DND-41 (cell line): ENCODE measurements at regions not wholly inside any gene's neighbourhood (a gene's known extent, or its start where the extent isn't known, plus 50 kb on each side); places are given as distances from the start of the nearest gene placed in this dataset.

Source experiments
- ATAC-seq: fragments of 200-7000 bp; cut with Tn5 transposase; 3 replicates; pipeline ENCODE4 v1.9.1; 2021; ENCODE audit warnings: low read depth; ENCODE audit not compliant: insufficient read depth
- DNase-seq: peaks from one replicate; pipeline ENCODE4 v3.0.0-alpha.2; 2020
- H2AFZ ChIP-seq: 2 replicates; pipeline ENCODE4 v1.6.0; 2012; ENCODE audit warnings: low read depth, low read length
- H3K27ac ChIP-seq: 2 replicates; pipeline ENCODE4 v1.5.1; 2012; ENCODE audit warnings: low read length, inconsistent platforms
- H3K27me3 ChIP-seq: fragments of 200-600 bp; sonication (generic); 2 replicates; pipeline ENCODE4 v1.6.0; 2012; ENCODE audit warnings: low read length, mild to moderate bottlenecking, inconsistent platforms; ENCODE audit not compliant: insufficient read depth, poor library complexity
- H3K36me3 ChIP-seq: 2 replicates; pipeline ENCODE4 v1.5.1; 2012; ENCODE audit warnings: low read length, inconsistent platforms; ENCODE audit not compliant: insufficient read depth
- H3K4me1 ChIP-seq: 2 replicates; pipeline ENCODE4 v1.5.1; 2012; ENCODE audit warnings: mild to moderate bottlenecking, low read length; ENCODE audit not compliant: insufficient read depth
- H3K4me2 ChIP-seq: 2 replicates; pipeline ENCODE4 v1.6.0; 2012; ENCODE audit warnings: mild to moderate bottlenecking, moderate library complexity, low read length, inconsistent platforms; ENCODE audit not compliant: insufficient read depth
- H3K4me3 ChIP-seq, 2 experiments: fragments of 200-600 bp in 1 of 2; shearing (Covaris generic) in 1 of 2; 2 replicates each; pipeline ENCODE4 v1.5.1; 2012 to 2016; ENCODE audit warnings: inconsistent platforms in 2 of 2, low read length in 2 of 2, mild to moderate bottlenecking in 2 of 2, low read depth in 1 of 2, moderate library complexity in 1 of 2
- H3K79me2 ChIP-seq: 2 replicates; pipeline ENCODE4 v1.6.0; 2012; ENCODE audit warnings: low read length, inconsistent platforms; ENCODE audit not compliant: insufficient read depth
- H3K9ac ChIP-seq: 2 replicates; pipeline ENCODE4 v1.6.0; 2012; ENCODE audit warnings: low read depth, mild to moderate bottlenecking, inconsistent platforms, low read length, moderate library complexity
- H3K9me3 ChIP-seq: 2 replicates; pipeline ENCODE4 v1.5.1; 2012; ENCODE audit warnings: low read length, moderate library complexity, mild to moderate bottlenecking, inconsistent platforms; ENCODE audit not compliant: insufficient read depth, severe bottlenecking
- H4K20me1 ChIP-seq: 2 replicates; pipeline ENCODE4 v1.6.0; 2012; ENCODE audit warnings: low read length; ENCODE audit not compliant: insufficient read depth
- CTCF ChIP-seq: IDR thresholded peaks from 2 replicates; pipeline ENCODE4 v1.5.1; 2012; ENCODE audit warnings: borderline replicate concordance, low read length, moderate library complexity, mild to moderate bottlenecking; ENCODE audit not compliant: poor library complexity, severe bottlenecking; ENCODE audit errors: extremely low read depth
- EZH2 ChIP-seq: IDR thresholded peaks from 3 replicates; pipeline ENCODE4 v1.6.1; 2012; ENCODE audit warnings: borderline replicate concordance, low read depth, mild to moderate bottlenecking, moderate library complexity, low read length, inconsistent platforms; ENCODE audit not compliant: severe bottlenecking

- DNase-seq (no peak), ATAC-seq (no peak)
- Histone ChIP-seq H3K27me3 (no peaks in the 10 kb centered on the region), H3K36me3 (no peaks in the 10 kb centered on the region), H2AFZ (no peak overlapping the region), H3K9ac (no peak overlapping the region), H3K4me1 (no peaks in the 10 kb centered on the region), H3K4me2 (no peak overlapping the region), H4K20me1 (no peaks in the 10 kb centered on the region), H3K27ac (no peak overlapping the region), H3K79me2 (no peaks in the 10 kb centered on the region), H3K9me3 (no peaks in the 10 kb centered on the region), H3K4me3 (no peak overlapping the region)
- no peak for TF ChIP-seq EZH2
- TF ChIP-seq CTCF = no peak
Observed at GRCh38 chr21:17454315-17455027, 58.4 kb upstream of the CXADR start.

- TF ChIP-seq EZH2 = no peak
- no peak for TF ChIP-seq CTCF
Observed at GRCh38 chr21:17455028-17455353, 57.9 kb upstream of the CXADR start.

GRCh38 chr21:17455451-17455850, 57.4 kb upstream of the CXADR start:
- no peak overlapping the region for H3K4me2 ChIP-seq

More at GRCh38 chr21:17455028-17455353, 57.9 kb upstream of the CXADR start:
- Histone ChIP-seq H3K4me1 (no peaks in the 10 kb centered on the region), H3K4me3 (no peak overlapping the region), H4K20me1 (no peaks in the 10 kb centered on the region), H3K9ac (no peak overlapping the region), H3K79me2 (no peaks in the 10 kb centered on the region), H3K27ac (no peak overlapping the region), H3K27me3 (no peaks in the 10 kb centered on the region), H3K4me2 (no peak overlapping the region), H2AFZ (no peak overlapping the region), H3K36me3 (no peaks in the 10 kb centered on the region), H3K9me3 (no peaks in the 10 kb centered on the region)
- DNase-seq (no peak), ATAC-seq (no peak)

More at GRCh38 chr21:17455451-17455850, 57.4 kb upstream of the CXADR start:
- no peak for TF ChIP-seq CTCF
- no peak for TF ChIP-seq EZH2
- no peaks in the 10 kb centered on the region for H3K36me3 ChIP-seq
- H2AFZ ChIP-seq = no peak overlapping the region
- no peak overlapping the region for H3K27ac ChIP-seq
- no peaks in the 10 kb centered on the region for H3K4me1 ChIP-seq
- H3K79me2 ChIP-seq = no peaks in the 10 kb centered on the region
- no peak for DNase-seq
- H4K20me1 ChIP-seq = no peaks in the 10 kb centered on the region
- no peaks in the 10 kb centered on the region for H3K9me3 ChIP-seq
- H3K4me3 ChIP-seq = no peak overlapping the region
- H3K27me3 ChIP-seq = no peaks in the 10 kb centered on the region
- ATAC-seq = no peak
- H3K9ac ChIP-seq = no peak overlapping the region
